ENCODE measurements at regions not wholly inside any gene's neighbourhood (a gene's known extent, or its start where the extent isn't known, plus 50 kb on each side); places are given as distances from the start of the nearest gene placed in this dataset.

GRCh38 chr2:100730290-100730868, 89.6 kb upstream of the NPAS2 start:
- CTCF ChIA-PET = interaction anchor here (0.6 to 1.9 kb wide), 3 partner anchors 247 to 475 kb away, joined by 3 to 6 read pairs (median 3); no protein-coding TSS in a partner anchor
- Histone ChIP-seq H3K4me2 (replicated peaks; ENCODE audit: low read depth, low read length, poor library complexity, severe bottlenecking) (no peak overlapping the region), H3K4me3 (ENCODE audit: control extremely low read depth in 1 of 5, extremely low read depth in 1 of 5, insufficient read depth in 1 of 5, low read depth in 2 of 5, low read length in 4 of 5) (no peak overlapping the region), H4K20me1 (ENCODE audit: control insufficient read depth, insufficient read depth, low read length, poor library complexity, severe bottlenecking) (no peaks in the 10 kb centered on the region), H3K27ac (ENCODE audit: low read length in 2 of 2) (no peak overlapping the region), H3K4me1 (ENCODE audit: control insufficient read depth in 2 of 2, insufficient read depth in 2 of 2, low read length in 2 of 2) (no peaks in the 10 kb centered on the region), H3K36me3 (replicated peaks in 1 of 2; ENCODE audit: control extremely low read depth in 1 of 2, control insufficient read depth in 1 of 2, extremely low read depth in 1 of 2, insufficient read depth in 2 of 2, low read length in 1 of 2) (no peaks in the 10 kb centered on the region), H3K27me3 (replicated peaks in 1 of 4; ENCODE audit: control extremely low read depth in 1 of 4, control insufficient read depth in 3 of 4, insufficient read depth in 4 of 4, low read length in 3 of 4) (peaks cover 0 to 6% (median 2%) of the 10 kb centered on the region in 4 experiments), H3K79me2 (ENCODE audit: control insufficient read depth, insufficient read depth, low read length) (no peaks in the 10 kb centered on the region), H3K9me3 (ENCODE audit: control extremely low read depth in 1 of 3, control insufficient read depth in 2 of 3, insufficient read depth in 1 of 3, low read length in 2 of 3) (peaks cover 0 to 3% (median 3%) of the 10 kb centered on the region in 3 donors), H2AFZ (ENCODE audit: insufficient read depth, low read depth, low read length, poor library complexity, severe bottlenecking) (no peak overlapping the region), H3K9ac (ENCODE audit: low read length) (no peak overlapping the region)
- H3K4me3 Mint-ChIP-seq = no peak overlapping the region
- H3K9me3 Mint-ChIP-seq (ENCODE audit: insufficient read depth) = peaks cover 5% of the 10 kb centered on the region
- peaks cover 63% of the 10 kb centered on the region for H3K27me3 Mint-ChIP-seq
- ATAC-seq (ENCODE audit: low read depth) = no peak
- no peak for DNase-seq
- H3K4me1 Mint-ChIP-seq = no peaks in the 10 kb centered on the region
- intact Hi-C loops (cut with micrococcal nuclease) = loop anchor here (1.0 kb wide), 1 partner anchor 255 kb away; no protein-coding TSS in a partner anchor
- WGBS (ENCODE audit: insufficient coverage) = 68% methylated on average over 5 of the region's 6 CpGs
- H3K27ac Mint-ChIP-seq = no peak overlapping the region
- POLR2A ChIA-PET = interaction anchor here (0.6 kb wide), 1 partner anchor 16 kb away, joined by 4 read pairs; no protein-coding TSS in a partner anchor
- TF ChIP-seq, protein P1, sequence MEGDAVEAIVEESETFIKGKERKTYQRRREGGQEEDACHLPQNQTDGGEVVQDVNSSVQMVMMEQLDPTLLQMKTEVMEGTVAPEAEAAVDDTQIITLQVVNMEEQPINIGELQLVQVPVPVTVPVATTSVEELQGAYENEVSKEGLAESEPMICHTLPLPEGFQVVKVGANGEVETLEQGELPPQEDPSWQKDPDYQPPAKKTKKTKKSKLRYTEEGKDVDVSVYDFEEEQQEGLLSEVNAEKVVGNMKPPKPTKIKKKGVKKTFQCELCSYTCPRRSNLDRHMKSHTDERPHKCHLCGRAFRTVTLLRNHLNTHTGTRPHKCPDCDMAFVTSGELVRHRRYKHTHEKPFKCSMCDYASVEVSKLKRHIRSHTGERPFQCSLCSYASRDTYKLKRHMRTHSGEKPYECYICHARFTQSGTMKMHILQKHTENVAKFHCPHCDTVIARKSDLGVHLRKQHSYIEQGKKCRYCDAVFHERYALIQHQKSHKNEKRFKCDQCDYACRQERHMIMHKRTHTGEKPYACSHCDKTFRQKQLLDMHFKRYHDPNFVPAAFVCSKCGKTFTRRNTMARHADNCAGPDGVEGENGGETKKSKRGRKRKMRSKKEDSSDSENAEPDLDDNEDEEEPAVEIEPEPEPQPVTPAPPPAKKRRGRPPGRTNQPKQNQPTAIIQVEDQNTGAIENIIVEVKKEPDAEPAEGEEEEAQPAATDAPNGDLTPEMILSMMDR (IDR thresholded peaks at IDR 0.05) = no peak
- TF ChIP-seq EZH2 (IDR thresholded peaks at IDR 0.05; ENCODE audit: borderline replicate concordance, insufficient read depth, low read depth, low read length, poor library complexity, severe bottlenecking) = no peak

- TF ChIP-seq, protein P1 (IDR thresholded peaks at IDR 0.05) = no peak
- no peak for TF ChIP-seq EZH2 (IDR thresholded peaks at IDR 0.05; ENCODE audit: borderline replicate concordance, insufficient read depth, low read depth, low read length, poor library complexity, severe bottlenecking)
- Mint-ChIP-seq H3K27ac (no peak overlapping the region), H3K4me1 (no peaks in the 10 kb centered on the region), H3K9me3 (ENCODE audit: insufficient read depth) (peaks cover 2% of the 10 kb centered on the region), H3K27me3 (peaks cover 63% of the 10 kb centered on the region), H3K4me3 (no peak overlapping the region)
- ChIA-PET POLR2A (no interaction called here), CTCF (no interaction called here)
- Histone ChIP-seq H3K4me3 (ENCODE audit: control extremely low read depth in 1 of 5, extremely low read depth in 1 of 5, insufficient read depth in 1 of 5, low read depth in 2 of 5, low read length in 4 of 5) (no peak overlapping the region), H2AFZ (ENCODE audit: insufficient read depth, low read depth, low read length, poor library complexity, severe bottlenecking) (no peak overlapping the region), H4K20me1 (ENCODE audit: control insufficient read depth, insufficient read depth, low read length, poor library complexity, severe bottlenecking) (no peaks in the 10 kb centered on the region), H3K27me3 (replicated peaks in 1 of 4; ENCODE audit: control extremely low read depth in 1 of 4, control insufficient read depth in 3 of 4, insufficient read depth in 4 of 4, low read length in 3 of 4) (peaks cover 0 to 6% (median 3%) of the 10 kb centered on the region in 4 experiments), H3K4me1 (ENCODE audit: control insufficient read depth in 2 of 2, insufficient read depth in 2 of 2, low read length in 2 of 2) (no peaks in the 10 kb centered on the region), H3K36me3 (replicated peaks in 1 of 2; ENCODE audit: control extremely low read depth in 1 of 2, control insufficient read depth in 1 of 2, extremely low read depth in 1 of 2, insufficient read depth in 2 of 2, low read length in 1 of 2) (no peaks in the 10 kb centered on the region), H3K9ac (ENCODE audit: low read length) (no peak overlapping the region), H3K4me2 (replicated peaks; ENCODE audit: low read depth, low read length, poor library complexity, severe bottlenecking) (no peak overlapping the region), H3K9me3 (ENCODE audit: control extremely low read depth in 1 of 3, control insufficient read depth in 2 of 3, insufficient read depth in 1 of 3, low read length in 2 of 3) (peaks cover 0 to 3% (median 3%) of the 10 kb centered on the region in 3 donors), H3K27ac (ENCODE audit: low read length in 2 of 2) (no peak overlapping the region), H3K79me2 (ENCODE audit: control insufficient read depth, insufficient read depth, low read length) (no peaks in the 10 kb centered on the region)
- DNase-seq = no peak
- 89% methylated on average over 1 of the region's 3 CpGs for WGBS (ENCODE audit: insufficient coverage)
- intact Hi-C loops (cut with micrococcal nuclease) = no loop called here
- ATAC-seq (ENCODE audit: low read depth) = no peak
These were observed 88.4 kb upstream of the NPAS2 start for GRCh38 chr2:100731535-100731981.
